NCI-H524 treated with DMSO at 0.1 percent for 48 hours (cell line): ENCODE measurements at regions not wholly inside any gene's neighbourhood (a gene's known extent, or its start where the extent isn't known, plus 50 kb on each side); places are given as distances from the start of the nearest gene placed in this dataset.
"Not testable (repeated sequence)": the region's sequence is repeated elsewhere in the genome, so short reads cannot be mapped to it uniquely, and the experiment has no call there.

ENCODE experiments used
- DNase-seq: peaks from one replicate; lab custom pipeline; 2025; lab: John Stamatoyannopoulos, UW

- DNase-seq = no peak
Measured at GRCh38 chr10:84571146-84571545, 242.8 kb downstream of the CCSER2 start.

GRCh38 chr10:84574102-84574501, 245.7 kb downstream of the CCSER2 start:
- DNase-seq = no peak

GRCh38 chr10:84581976-84582375, 253.6 kb downstream of the CCSER2 start:
- no peak for DNase-seq

- no peak for DNase-seq
Measured at GRCh38 chr10:84583501-84583900, 255.1 kb downstream of the CCSER2 start.

GRCh38 chr10:84587789-84588188, 259.4 kb downstream of the CCSER2 start:
- no peak for DNase-seq

GRCh38 chr10:84588426-84588825, 260.0 kb downstream of the CCSER2 start:
- no peak for DNase-seq

- DNase-seq = no peak
Measured at GRCh38 chr10:84588971-84589370, 260.6 kb downstream of the CCSER2 start.

- DNase-seq = no peak
Measured at GRCh38 chr10:84589526-84590205, 261.3 kb downstream of the CCSER2 start.

GRCh38 chr10:84590327-84591193, 262.2 kb downstream of the CCSER2 start:
- DNase-seq = no peak

GRCh38 chr10:84593506-84593905, 265.1 kb downstream of the CCSER2 start:
- DNase-seq = no peak

GRCh38 chr10:84596585-84596984, 268.2 kb downstream of the CCSER2 start:
- no peak for DNase-seq

GRCh38 chr10:84599254-84599653, 270.9 kb downstream of the CCSER2 start:
- no peak for DNase-seq

- DNase-seq = no peak
Measured at GRCh38 chr10:84600947-84601346, 272.6 kb downstream of the CCSER2 start.

- DNase-seq = not testable (repeated sequence)
Measured at GRCh38 chr10:84602543-84602942, 274.2 kb downstream of the CCSER2 start.

- DNase-seq = no peak
Measured at GRCh38 chr10:84603971-84604370, 275.6 kb downstream of the CCSER2 start.

GRCh38 chr10:84605802-84606201, 277.4 kb downstream of the CCSER2 start:
- no peak for DNase-seq

- no peak for DNase-seq
Measured at GRCh38 chr10:84606428-84606827, 278.0 kb downstream of the CCSER2 start.

- DNase-seq = no peak
Measured at GRCh38 chr10:84607044-84607443, 278.7 kb downstream of the CCSER2 start.

GRCh38 chr10:84607523-84607922, 279.1 kb downstream of the CCSER2 start:
- DNase-seq = no peak

- DNase-seq = no peak
Measured at GRCh38 chr10:84608126-84608525, 279.7 kb downstream of the CCSER2 start.

GRCh38 chr10:84613336-84614021, 285.1 kb downstream of the CCSER2 start:
- peak; percentile 52 for DNase-seq

GRCh38 chr10:84626397-84627087, 298.2 kb downstream of the CCSER2 start:
- peak; percentile 69 for DNase-seq
